Aorta (tissue), 5 donors: ENCODE measurements at regions not wholly inside any gene's neighbourhood (a gene's known extent, or its start where the extent isn't known, plus 50 kb on each side); places are given as distances from the start of the nearest gene placed in this dataset.

Experiments used
- ATAC-seq: fragments of 200-7000 bp; cut with Tn5 transposase; one replicate; pipeline ENCODE4 v1.9.1; 2022; ENCODE audit warnings: moderate library complexity; ENCODE audit not compliant: low FRiP score
- DNase-seq, 2 donors: peaks; one replicate each; pipeline ENCODE4 v3.0.0-alpha.2; 2020
- H3K27ac ChIP-seq, 2 donors: one replicate each; pipeline ENCODE4 v1.5.1; 2013; ENCODE audit warnings: low read length in 2 of 2, mild to moderate bottlenecking in 2 of 2, moderate library complexity in 2 of 2, control low read depth in 1 of 2, inconsistent platforms in 1 of 2, low read depth in 1 of 2
- H3K27me3 ChIP-seq, 2 donors: one replicate each; pipeline ENCODE4 v1.6.1; 2013; ENCODE audit warnings: control low read depth in 1 of 2, low read length in 1 of 2, mild to moderate bottlenecking in 1 of 2, moderate library complexity in 1 of 2; ENCODE audit not compliant: insufficient read depth in 2 of 2, control insufficient read depth in 1 of 2
- H3K36me3 ChIP-seq, 2 donors: one replicate each; pipeline ENCODE4 v1.6.1; 2013; ENCODE audit warnings: control low read depth in 1 of 2, low read length in 1 of 2, mild to moderate bottlenecking in 1 of 2; ENCODE audit not compliant: insufficient read depth in 2 of 2, control insufficient read depth in 1 of 2
- H3K4me1 ChIP-seq, 2 donors: one replicate each; pipeline ENCODE4 v1.6.1; 2013; ENCODE audit warnings: low read length in 2 of 2, control low read depth in 1 of 2, mild to moderate bottlenecking in 1 of 2, moderate library complexity in 1 of 2; ENCODE audit not compliant: insufficient read depth in 2 of 2, control insufficient read depth in 1 of 2
- H3K4me3 ChIP-seq, 2 donors: one replicate each; pipeline ENCODE4 v1.5.1; 2013; ENCODE audit warnings: low read length in 2 of 2, control low read depth in 1 of 2, mild to moderate bottlenecking in 1 of 2
- H3K9me3 ChIP-seq: one replicate; pipeline ENCODE4 v1.6.1; 2013; ENCODE audit warnings: mild to moderate bottlenecking, low read length; ENCODE audit not compliant: control insufficient read depth
- WGBS, 2 donors: extraction: QIAGEN DNeasy Blood & Tissue Kit; methylation state at CpG; one replicate each; pipeline ENCODE4 v1.1.7; 2013; 5-methylcytosine and 5-hydroxymethylcytosine counted together
- intact Hi-C, 2 donors: fragments of 100-400 bp; cut with DNase I; formaldehyde crosslinking; loops; one replicate each; pipeline versions ENCODE4 v1.14.2 to v1.15.0; 2022
- donor health status: healthy with polysubstance abuse.
- donor health status: Bipolar disorder and iron deficiency.
- donor health status: DM: no; HTN: no; CAD: no.
- donor health status: DM: no; HTN: no; CAD: no.
- donor health status: DM: yes; HTN: yes; CAD: no.

GRCh38 chr16:13665876-13666275 is 254.1 kb upstream of the ERCC4 start:
- ATAC-seq (no peak), DNase-seq (no peak)
- WGBS, 2 donors, result 14 to 15% methylated on average over 1 of the region's 1 CpG
- Histone ChIP-seq H3K36me3 (no peaks in the 10 kb centered on the region), H3K27ac (no peak overlapping the region), H3K27me3 (no peaks in the 10 kb centered on the region), H3K9me3 (peaks cover 2% of the 10 kb centered on the region), H3K4me3 (no peak overlapping the region), H3K4me1 (no peaks in the 10 kb centered on the region)
- intact Hi-C loops, result no loop called here

GRCh38 chr16:13672196-13672595 is 247.8 kb upstream of the ERCC4 start:
- intact Hi-C loops, result no loop called here
- H3K27ac ChIP-seq, result no peak overlapping the region
- DNase-seq (no peak), ATAC-seq (no peak)
- peaks cover 3% of the 10 kb centered on the region for H3K9me3 ChIP-seq
- H3K4me1 ChIP-seq, result no peaks in the 10 kb centered on the region
- no peak overlapping the region for H3K4me3 ChIP-seq
- no peaks in the 10 kb centered on the region for H3K27me3 ChIP-seq
- WGBS, 2 donors, result 48 to 59% methylated on average over 3 of the region's 3 CpGs
- H3K36me3 ChIP-seq, result no peaks in the 10 kb centered on the region

GRCh38 chr16:13680021-13680889 is 239.7 kb upstream of the ERCC4 start:
- DNase-seq (no peak), ATAC-seq (no peak)
- H3K36me3 ChIP-seq, result no peaks in the 10 kb centered on the region
- H3K27me3 ChIP-seq, result no peaks in the 10 kb centered on the region
- WGBS, 2 donors, result 13 to 14% methylated on average over 1 of the region's 1 CpG
- no peak overlapping the region for H3K4me3 ChIP-seq
- H3K4me1 ChIP-seq, result no peaks in the 10 kb centered on the region
- intact Hi-C loops, result no loop called here
- H3K27ac ChIP-seq, result no peak overlapping the region
- no peaks in the 10 kb centered on the region for H3K9me3 ChIP-seq

GRCh38 chr16:13684819-13685563 is 235.0 kb upstream of the ERCC4 start:
- H3K4me3 ChIP-seq, result no peak overlapping the region
- H3K4me1 ChIP-seq, result no peaks in the 10 kb centered on the region
- no peaks in the 10 kb centered on the region for H3K27me3 ChIP-seq
- no peaks in the 10 kb centered on the region for H3K9me3 ChIP-seq
- WGBS, 2 donors, result 59 to 67% methylated on average over 5 of the region's 5 CpGs
- ATAC-seq (no peak), DNase-seq (no peak)
- no peak overlapping the region for H3K27ac ChIP-seq
- no peaks in the 10 kb centered on the region for H3K36me3 ChIP-seq
- intact Hi-C loops, result no loop called here

- peaks cover 4% of the 10 kb centered on the region for H3K9me3 ChIP-seq
- ATAC-seq, result no peak
- intact Hi-C loops, result no loop called here
- no peak overlapping the region for H3K4me3 ChIP-seq
- DNase-seq, result no peak
- H3K4me1 ChIP-seq, result no peaks in the 10 kb centered on the region
- H3K27me3 ChIP-seq, result no peaks in the 10 kb centered on the region
- no peaks in the 10 kb centered on the region for H3K36me3 ChIP-seq
- no peak overlapping the region for H3K27ac ChIP-seq
These were observed 223.9 kb upstream of the ERCC4 start for GRCh38 chr16:13696017-13696416.

- Histone ChIP-seq H3K4me1 (no peaks in the 10 kb centered on the region), H3K27me3 (no peaks in the 10 kb centered on the region), H3K27ac (no peak overlapping the region), H3K9me3 (peaks cover 4% of the 10 kb centered on the region), H3K4me3 (no peak overlapping the region), H3K36me3 (no peaks in the 10 kb centered on the region)
- intact Hi-C loops, result no loop called here
- no peak for DNase-seq
- ATAC-seq, result no peak
- 89 to 94% methylated on average over 1 of the region's 1 CpG for WGBS, 2 donors
These were observed 222.9 kb upstream of the ERCC4 start for GRCh38 chr16:13697013-13697412.

GRCh38 chr16:13697568-13697967 is 222.4 kb upstream of the ERCC4 start:
- no peaks in the 10 kb centered on the region for H3K4me1 ChIP-seq
- intact Hi-C loops, result no loop called here
- no peaks in the 10 kb centered on the region for H3K27me3 ChIP-seq
- peaks cover 4% of the 10 kb centered on the region for H3K9me3 ChIP-seq
- DNase-seq (no peak), ATAC-seq (no peak)
- H3K4me3 ChIP-seq, result no peak overlapping the region
- no peaks in the 10 kb centered on the region for H3K36me3 ChIP-seq
- H3K27ac ChIP-seq, result no peak overlapping the region

GRCh38 chr16:13702614-13703013 is 217.3 kb upstream of the ERCC4 start:
- Histone ChIP-seq H3K27ac (no peak overlapping the region), H3K4me1 (peaks cover 0 to 2% of the 10 kb centered on the region in 2 donors), H3K9me3 (no peaks in the 10 kb centered on the region), H3K36me3 (no peaks in the 10 kb centered on the region), H3K4me3 (no peak overlapping the region), H3K27me3 (no peaks in the 10 kb centered on the region)
- intact Hi-C loops, result no loop called here
- peak; percentile 66 to 75 for DNase-seq
- WGBS, 2 donors, result 8 to 10% methylated on average over 4 of the region's 4 CpGs
- no peak for ATAC-seq
